BJ (cell line): ENCODE measurements at regions not wholly inside any gene's neighbourhood (a gene's known extent, or its start where the extent isn't known, plus 50 kb on each side); places are given as distances from the start of the nearest gene placed in this dataset.
"Not testable (repeated sequence)": the region's sequence is repeated elsewhere in the genome, so short reads cannot be mapped to it uniquely, and the experiment has no call there.

Experiments used
- CTCF ChIA-PET: fragments of 350-600 bp; formaldehyde crosslinking; extraction: SDS; loops from one replicate; lab custom pipeline; 2021; ENCODE audit warnings: antibody characterized with exemption, inconsistent platforms; lab: Yijun Ruan, JAX
- POLR2A ChIA-PET: fragments of 300-600 bp; sonication (Branson Sonifier 250); formaldehyde crosslinking; extraction: SDS; loops from one replicate; lab custom pipeline; 2021; ENCODE audit warnings: antibody characterized with exemption; lab: Charles Lee
- DNase-seq: peaks from one replicate; pipeline ENCODE4 v3.0.0-alpha.2; 2011; ENCODE audit warnings: low read depth
- H3K27me3 ChIP-seq: 2 replicates; pipeline ENCODE4 v1.6.0; 2011; ENCODE audit warnings: low read length; ENCODE audit not compliant: control insufficient read depth, insufficient read depth
- H3K36me3 ChIP-seq: 2 replicates; pipeline ENCODE4 v1.5.1; 2011; ENCODE audit warnings: low read length; ENCODE audit not compliant: control insufficient read depth, insufficient read depth
- H3K4me3 ChIP-seq: 2 replicates; pipeline ENCODE4 v1.5.1; 2011; ENCODE audit warnings: low read depth, mild to moderate bottlenecking, control low read depth, low read length
- TF ChIP-seq, protein P1 (sequence below): IDR thresholded peaks from 2 replicates; pipeline ENCODE4 v1.5.1; 2011; ENCODE audit warnings: low read depth, mild to moderate bottlenecking, control low read depth, inconsistent platforms, low read length, moderate library complexity; ENCODE audit not compliant: insufficient read depth

DNA sequence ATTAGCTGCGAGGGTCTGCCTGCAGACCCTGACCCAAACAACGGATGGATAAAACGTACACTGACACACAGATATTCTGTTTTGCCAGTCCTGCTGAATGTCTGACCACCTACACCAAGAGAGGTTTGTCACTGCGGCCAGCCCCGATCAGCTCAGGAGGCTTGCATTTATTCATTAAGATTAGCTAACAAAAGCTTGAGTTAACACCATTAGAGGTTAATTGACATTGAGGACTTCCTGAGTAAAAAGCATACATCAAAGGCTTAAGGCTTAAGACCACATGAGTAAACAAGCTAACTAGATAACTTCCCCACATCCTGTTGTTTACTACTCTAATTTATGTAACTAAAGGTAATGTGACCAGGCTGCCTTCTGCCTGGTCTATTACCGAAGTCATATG lies 198.1 kb upstream of the TRPC7 start:
- no peaks in the 10 kb centered on the region for H3K36me3 ChIP-seq
- CTCF ChIA-PET, result interaction anchor here (1.0 kb wide), 1 partner anchor 57 kb away, joined by 4 read pairs; no protein-coding TSS in a partner anchor
- no peaks in the 10 kb centered on the region for H3K27me3 ChIP-seq
- POLR2A ChIA-PET, result no interaction called here
- H3K4me3 ChIP-seq, result no peak overlapping the region
- TF ChIP-seq, protein P1, sequence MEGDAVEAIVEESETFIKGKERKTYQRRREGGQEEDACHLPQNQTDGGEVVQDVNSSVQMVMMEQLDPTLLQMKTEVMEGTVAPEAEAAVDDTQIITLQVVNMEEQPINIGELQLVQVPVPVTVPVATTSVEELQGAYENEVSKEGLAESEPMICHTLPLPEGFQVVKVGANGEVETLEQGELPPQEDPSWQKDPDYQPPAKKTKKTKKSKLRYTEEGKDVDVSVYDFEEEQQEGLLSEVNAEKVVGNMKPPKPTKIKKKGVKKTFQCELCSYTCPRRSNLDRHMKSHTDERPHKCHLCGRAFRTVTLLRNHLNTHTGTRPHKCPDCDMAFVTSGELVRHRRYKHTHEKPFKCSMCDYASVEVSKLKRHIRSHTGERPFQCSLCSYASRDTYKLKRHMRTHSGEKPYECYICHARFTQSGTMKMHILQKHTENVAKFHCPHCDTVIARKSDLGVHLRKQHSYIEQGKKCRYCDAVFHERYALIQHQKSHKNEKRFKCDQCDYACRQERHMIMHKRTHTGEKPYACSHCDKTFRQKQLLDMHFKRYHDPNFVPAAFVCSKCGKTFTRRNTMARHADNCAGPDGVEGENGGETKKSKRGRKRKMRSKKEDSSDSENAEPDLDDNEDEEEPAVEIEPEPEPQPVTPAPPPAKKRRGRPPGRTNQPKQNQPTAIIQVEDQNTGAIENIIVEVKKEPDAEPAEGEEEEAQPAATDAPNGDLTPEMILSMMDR, result no peak
- no peak for DNase-seq

DNA sequence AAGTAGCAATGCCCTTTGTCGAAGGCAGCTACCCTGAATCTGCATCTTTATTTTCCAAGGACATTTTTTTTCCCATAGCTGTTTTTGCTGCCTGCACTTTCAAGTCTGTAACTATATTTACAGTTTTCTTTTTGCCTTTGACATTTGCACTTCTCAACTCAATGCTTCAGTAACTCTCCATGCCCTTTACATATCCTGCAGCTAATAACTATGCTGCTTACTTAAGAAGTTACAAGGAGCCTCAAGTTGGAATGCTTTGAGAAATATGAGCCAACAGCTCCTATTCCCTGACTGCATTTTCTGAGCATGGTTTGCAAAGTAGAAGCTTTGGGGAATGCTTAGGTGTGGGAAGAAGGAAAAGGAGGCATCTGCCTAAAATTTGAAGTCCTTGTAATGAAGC lies 194.8 kb upstream of the TRPC7 start:
- TF ChIP-seq, protein P1, result no peak
- H3K36me3 ChIP-seq, result no peaks in the 10 kb centered on the region
- CTCF ChIA-PET, result no interaction called here
- H3K4me3 ChIP-seq, result no peak overlapping the region
- no peak for DNase-seq
- POLR2A ChIA-PET, result no interaction called here
- H3K27me3 ChIP-seq, result no peaks in the 10 kb centered on the region

DNA sequence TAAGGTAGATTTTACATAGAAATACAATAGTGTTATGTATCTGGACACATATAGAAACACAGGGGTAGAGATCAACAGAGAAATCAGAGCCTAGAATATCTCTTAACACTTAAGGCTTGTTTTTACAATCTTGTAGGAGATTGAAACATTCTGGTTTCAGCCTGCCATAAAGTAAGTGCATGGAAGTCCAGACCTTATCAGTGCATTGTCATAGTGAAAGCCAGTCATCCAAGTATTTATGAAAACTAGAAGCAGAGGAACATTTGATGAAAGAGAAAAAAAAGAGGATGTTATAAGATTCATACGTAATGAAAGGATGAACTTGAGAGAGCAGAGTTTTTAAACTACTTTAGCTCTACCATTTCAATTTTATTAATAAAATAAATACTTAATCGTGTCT lies 194.3 kb upstream of the TRPC7 start:
- Histone ChIP-seq H3K27me3 (no peaks in the 10 kb centered on the region), H3K4me3 (no peak overlapping the region), H3K36me3 (no peaks in the 10 kb centered on the region)
- DNase-seq, result no peak
- TF ChIP-seq, protein P1, result no peak
- CTCF ChIA-PET, result interaction anchor here (1.2 kb wide), 1 partner anchor 23 kb away, joined by 4 read pairs; no protein-coding TSS in a partner anchor
- POLR2A ChIA-PET, result no interaction called here

DNA sequence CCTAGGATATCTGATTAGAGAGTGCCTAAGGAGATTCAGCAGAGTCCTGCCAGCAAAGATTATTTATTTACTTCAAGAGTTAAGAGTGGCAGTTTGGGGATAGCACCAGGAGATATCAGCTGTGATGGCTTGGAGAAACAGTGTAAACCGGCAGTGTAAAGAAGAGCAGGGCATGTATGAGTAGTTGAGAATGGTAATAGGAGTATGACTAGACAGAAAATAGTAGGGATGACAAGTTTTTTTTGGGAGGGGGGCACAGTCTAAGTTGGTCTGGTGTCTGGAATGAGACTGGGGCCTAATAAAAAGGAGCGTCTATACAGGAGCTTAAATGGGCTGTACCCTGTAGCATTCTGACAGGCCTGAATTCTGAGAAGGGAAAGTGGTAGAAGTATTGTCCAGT lies 181.8 kb upstream of the TRPC7 start:
- POLR2A ChIA-PET, H3K36me3 ChIP-seq, H3K4me3 ChIP-seq, CTCF ChIA-PET, DNase-seq, H3K27me3 ChIP-seq: not testable (repeated sequence)

DNA sequence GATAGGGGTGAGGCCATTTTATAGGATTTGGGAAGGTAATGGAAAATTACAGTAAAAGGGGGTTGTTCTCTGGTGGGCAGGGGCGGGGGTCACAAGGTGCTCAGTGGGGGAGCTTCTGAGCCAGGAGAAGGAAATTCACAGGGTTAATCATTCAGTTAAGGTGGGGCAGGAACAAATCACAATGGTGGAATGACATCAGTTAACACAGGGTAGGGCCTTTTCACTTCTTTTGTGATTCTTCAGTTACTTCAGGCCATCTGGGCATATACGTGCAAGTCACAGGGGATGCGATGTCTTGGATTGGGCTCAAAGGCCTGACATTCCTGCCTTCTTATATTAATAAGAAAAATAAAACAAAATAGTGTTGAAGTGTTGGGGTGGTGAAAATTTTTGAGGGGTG lies 181.1 kb upstream of the TRPC7 start:
- H3K27me3 ChIP-seq, POLR2A ChIA-PET, DNase-seq, CTCF ChIA-PET, H3K36me3 ChIP-seq, H3K4me3 ChIP-seq: not testable (repeated sequence)

DNA sequence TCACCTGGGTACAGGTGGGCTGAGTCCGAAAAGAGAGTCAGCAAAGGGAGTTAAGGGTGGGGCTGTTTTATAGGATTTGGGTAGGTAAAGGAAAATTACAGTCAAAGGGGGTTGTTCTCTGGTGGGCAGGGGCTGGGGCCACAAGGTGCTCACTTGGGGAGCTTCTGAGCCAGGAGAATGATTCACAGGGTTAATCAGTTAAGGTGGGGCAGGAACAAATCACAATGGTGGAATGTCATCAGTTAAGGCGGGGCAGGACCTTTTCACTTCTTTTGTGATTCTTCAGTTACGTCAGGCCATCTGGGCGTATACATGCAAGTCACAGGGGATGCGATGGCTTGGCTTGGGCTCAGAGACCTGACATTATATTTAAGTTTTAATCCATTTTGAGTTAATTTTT lies 179.7 kb upstream of the TRPC7 start:
- H3K4me3 ChIP-seq, POLR2A ChIA-PET, H3K36me3 ChIP-seq, CTCF ChIA-PET, DNase-seq, H3K27me3 ChIP-seq: not testable (repeated sequence)

DNA sequence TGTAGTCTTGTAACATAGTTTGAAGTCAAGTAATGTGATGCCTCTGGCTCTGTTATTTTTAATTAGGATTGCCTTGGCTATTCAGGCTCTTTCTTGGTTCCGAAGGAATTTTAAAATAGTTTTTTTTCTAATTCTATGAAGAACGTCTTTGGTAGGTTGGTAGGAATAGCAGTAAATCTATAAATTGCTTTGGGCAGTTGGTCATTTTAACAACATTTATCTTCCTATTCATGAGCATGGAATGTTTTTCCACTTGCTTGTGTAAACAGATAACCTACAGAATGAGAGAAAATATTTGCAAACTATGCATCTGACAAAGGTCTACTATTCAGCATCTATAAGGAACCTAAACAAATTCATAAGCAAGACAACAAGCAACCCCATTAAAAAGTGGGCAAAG lies 173.2 kb upstream of the TRPC7 start:
- Histone ChIP-seq H3K36me3 (no peaks in the 10 kb centered on the region), H3K27me3 (no peaks in the 10 kb centered on the region), H3K4me3 (no peak overlapping the region)
- ChIA-PET CTCF (no interaction called here), POLR2A (no interaction called here)
- DNase-seq, result no peak
- TF ChIP-seq, protein P1, result no peak
